BJ (cell line): ENCODE measurements at regions not wholly inside any gene's neighbourhood (a gene's known extent, or its start where the extent isn't known, plus 50 kb on each side); places are given as distances from the start of the nearest gene placed in this dataset.

Experiments used
- CTCF ChIA-PET: fragments of 350-600 bp; formaldehyde crosslinking; extraction: SDS; loops from one replicate; lab custom pipeline; 2021; ENCODE audit warnings: antibody characterized with exemption, inconsistent platforms; lab: Yijun Ruan, JAX
- POLR2A ChIA-PET: fragments of 300-600 bp; sonication (Branson Sonifier 250); formaldehyde crosslinking; extraction: SDS; loops from one replicate; lab custom pipeline; 2021; ENCODE audit warnings: antibody characterized with exemption; lab: Charles Lee
- DNase-seq: peaks from one replicate; pipeline ENCODE4 v3.0.0-alpha.2; 2011; ENCODE audit warnings: low read depth
- H3K27me3 ChIP-seq: 2 replicates; pipeline ENCODE4 v1.6.0; 2011; ENCODE audit warnings: low read length; ENCODE audit not compliant: control insufficient read depth, insufficient read depth
- H3K36me3 ChIP-seq: 2 replicates; pipeline ENCODE4 v1.5.1; 2011; ENCODE audit warnings: low read length; ENCODE audit not compliant: control insufficient read depth, insufficient read depth
- H3K4me3 ChIP-seq: 2 replicates; pipeline ENCODE4 v1.5.1; 2011; ENCODE audit warnings: low read depth, mild to moderate bottlenecking, control low read depth, low read length
- CTCF ChIP-seq: IDR thresholded peaks from 2 replicates; pipeline ENCODE4 v1.5.1; 2011; ENCODE audit warnings: low read depth, mild to moderate bottlenecking, control low read depth, inconsistent platforms, low read length, moderate library complexity; ENCODE audit not compliant: insufficient read depth

- no peak for DNase-seq
- H3K4me3 ChIP-seq, result no peak overlapping the region
- no peaks in the 10 kb centered on the region for H3K36me3 ChIP-seq
- H3K27me3 ChIP-seq, result no peaks in the 10 kb centered on the region
- ChIA-PET CTCF (no interaction called here), POLR2A (no interaction called here)
- no peak for TF ChIP-seq CTCF
Measured at GRCh38 chr3:166405896-166406295, 568.7 kb upstream of the BCHE start.

GRCh38 chr3:166405465-166405864 lies 568.2 kb upstream of the BCHE start:
- H3K27me3 ChIP-seq, result no peaks in the 10 kb centered on the region
- CTCF ChIA-PET, result no interaction called here
- POLR2A ChIA-PET, result no interaction called here
- no peak for DNase-seq
- H3K4me3 ChIP-seq, result no peak overlapping the region
- no peaks in the 10 kb centered on the region for H3K36me3 ChIP-seq
- TF ChIP-seq CTCF, result no peak

GRCh38 chr3:166390303-166390702 lies 553.1 kb upstream of the BCHE start:
- Histone ChIP-seq H3K36me3 (no peaks in the 10 kb centered on the region), H3K27me3 (no peaks in the 10 kb centered on the region), H3K4me3 (no peak overlapping the region)
- POLR2A ChIA-PET, result no interaction called here
- no peak for DNase-seq
- TF ChIP-seq CTCF, result no peak
- CTCF ChIA-PET, result no interaction called here

GRCh38 chr3:166388321-166388720 lies 551.1 kb upstream of the BCHE start:
- DNase-seq, result no peak
- TF ChIP-seq CTCF, result no peak
- H3K36me3 ChIP-seq, result no peaks in the 10 kb centered on the region
- H3K27me3 ChIP-seq, result no peaks in the 10 kb centered on the region
- POLR2A ChIA-PET, result no interaction called here
- CTCF ChIA-PET, result no interaction called here
- no peak overlapping the region for H3K4me3 ChIP-seq

GRCh38 chr3:166372571-166373106 lies 535.4 kb upstream of the BCHE start:
- POLR2A ChIA-PET, result no interaction called here
- DNase-seq, result no peak
- H3K4me3 ChIP-seq, result no peak overlapping the region
- H3K36me3 ChIP-seq, result no peaks in the 10 kb centered on the region
- no peaks in the 10 kb centered on the region for H3K27me3 ChIP-seq
- CTCF ChIA-PET, result no interaction called here
- TF ChIP-seq CTCF, result no peak
